ENCODE measurements at regions not wholly inside any gene's neighbourhood (a gene's known extent, or its start where the extent isn't known, plus 50 kb on each side); places are given as distances from the start of the nearest gene placed in this dataset.

DNA sequence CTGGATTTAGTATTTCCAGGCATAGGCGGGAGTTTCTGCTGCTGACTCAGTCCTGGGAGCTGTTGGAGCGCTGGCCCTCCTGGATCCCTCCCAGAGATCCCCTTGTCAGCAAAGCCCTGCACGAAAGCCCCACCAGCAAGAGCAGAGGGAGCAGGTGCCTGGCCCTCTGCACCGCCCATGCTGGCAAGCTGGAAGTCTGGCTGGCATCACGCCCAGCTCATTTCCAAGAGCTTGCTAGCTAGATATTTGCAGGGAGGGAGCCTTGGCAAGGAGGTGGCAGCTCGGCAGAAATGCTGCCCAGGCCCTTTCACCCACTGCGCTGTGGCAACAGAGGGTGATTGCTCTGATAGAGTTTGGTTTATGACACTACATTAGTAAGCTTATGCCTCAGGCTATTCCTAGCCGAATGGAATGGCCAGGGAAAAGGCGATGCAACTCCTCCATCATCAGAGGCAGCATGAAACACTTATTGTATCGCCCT, 193.9 kb downstream of the EMP1 start:
- Histone ChIP-seq H3K9me3 (replicated peaks) (no peaks in the 10 kb centered on the region), H3K4me1 (peaks cover 14% of the 10 kb centered on the region), H3K27ac (replicated peaks) (peak overlapping the region; percentile 40), H3K36me3 (no peaks in the 10 kb centered on the region), H3K27me3 (ENCODE audit: low read depth) (peaks cover 13% of the 10 kb centered on the region), H3K4me3 (no peak overlapping the region)
- intact Hi-C loops (cut with micrococcal nuclease): no loop called here
- DNase-seq: peak; percentile 83
- TF ChIP-seq, protein P1, sequence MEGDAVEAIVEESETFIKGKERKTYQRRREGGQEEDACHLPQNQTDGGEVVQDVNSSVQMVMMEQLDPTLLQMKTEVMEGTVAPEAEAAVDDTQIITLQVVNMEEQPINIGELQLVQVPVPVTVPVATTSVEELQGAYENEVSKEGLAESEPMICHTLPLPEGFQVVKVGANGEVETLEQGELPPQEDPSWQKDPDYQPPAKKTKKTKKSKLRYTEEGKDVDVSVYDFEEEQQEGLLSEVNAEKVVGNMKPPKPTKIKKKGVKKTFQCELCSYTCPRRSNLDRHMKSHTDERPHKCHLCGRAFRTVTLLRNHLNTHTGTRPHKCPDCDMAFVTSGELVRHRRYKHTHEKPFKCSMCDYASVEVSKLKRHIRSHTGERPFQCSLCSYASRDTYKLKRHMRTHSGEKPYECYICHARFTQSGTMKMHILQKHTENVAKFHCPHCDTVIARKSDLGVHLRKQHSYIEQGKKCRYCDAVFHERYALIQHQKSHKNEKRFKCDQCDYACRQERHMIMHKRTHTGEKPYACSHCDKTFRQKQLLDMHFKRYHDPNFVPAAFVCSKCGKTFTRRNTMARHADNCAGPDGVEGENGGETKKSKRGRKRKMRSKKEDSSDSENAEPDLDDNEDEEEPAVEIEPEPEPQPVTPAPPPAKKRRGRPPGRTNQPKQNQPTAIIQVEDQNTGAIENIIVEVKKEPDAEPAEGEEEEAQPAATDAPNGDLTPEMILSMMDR (IDR thresholded peaks at IDR 0.05; ENCODE audit: borderline replicate concordance): no peak

DNA sequence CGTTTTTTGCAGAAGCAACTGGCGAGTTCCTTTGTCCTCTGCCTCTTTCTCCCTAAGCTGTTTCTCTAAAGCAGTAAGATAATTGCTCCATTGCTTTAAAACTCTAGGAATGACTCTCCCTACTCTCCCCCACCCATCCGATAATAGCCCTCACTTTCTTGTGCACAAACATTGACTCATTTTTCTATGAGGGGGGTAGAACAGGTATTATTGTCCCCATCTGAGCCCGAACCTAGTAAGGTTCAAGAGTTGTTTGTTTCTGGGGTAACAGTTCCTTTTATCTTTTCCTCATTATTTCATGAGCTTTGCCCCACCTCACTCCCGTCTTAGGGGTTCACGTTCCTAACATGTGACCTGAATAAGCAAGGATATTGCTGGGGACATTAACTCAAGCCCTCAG, 190.6 kb downstream of the EMP1 start:
- H3K4me1 ChIP-seq: peaks cover 14% of the 10 kb centered on the region
- H3K27me3 ChIP-seq (ENCODE audit: low read depth): peaks cover 39% of the 10 kb centered on the region
- TF ChIP-seq, protein P1 (IDR thresholded peaks at IDR 0.05; ENCODE audit: borderline replicate concordance): no peak
- no peak for DNase-seq
- no peak overlapping the region for H3K4me3 ChIP-seq
- no peak overlapping the region for H3K27ac ChIP-seq (replicated peaks)
- H3K9me3 ChIP-seq (replicated peaks): no peaks in the 10 kb centered on the region
- H3K36me3 ChIP-seq: no peaks in the 10 kb centered on the region
- intact Hi-C loops (cut with micrococcal nuclease): no loop called here

DNA sequence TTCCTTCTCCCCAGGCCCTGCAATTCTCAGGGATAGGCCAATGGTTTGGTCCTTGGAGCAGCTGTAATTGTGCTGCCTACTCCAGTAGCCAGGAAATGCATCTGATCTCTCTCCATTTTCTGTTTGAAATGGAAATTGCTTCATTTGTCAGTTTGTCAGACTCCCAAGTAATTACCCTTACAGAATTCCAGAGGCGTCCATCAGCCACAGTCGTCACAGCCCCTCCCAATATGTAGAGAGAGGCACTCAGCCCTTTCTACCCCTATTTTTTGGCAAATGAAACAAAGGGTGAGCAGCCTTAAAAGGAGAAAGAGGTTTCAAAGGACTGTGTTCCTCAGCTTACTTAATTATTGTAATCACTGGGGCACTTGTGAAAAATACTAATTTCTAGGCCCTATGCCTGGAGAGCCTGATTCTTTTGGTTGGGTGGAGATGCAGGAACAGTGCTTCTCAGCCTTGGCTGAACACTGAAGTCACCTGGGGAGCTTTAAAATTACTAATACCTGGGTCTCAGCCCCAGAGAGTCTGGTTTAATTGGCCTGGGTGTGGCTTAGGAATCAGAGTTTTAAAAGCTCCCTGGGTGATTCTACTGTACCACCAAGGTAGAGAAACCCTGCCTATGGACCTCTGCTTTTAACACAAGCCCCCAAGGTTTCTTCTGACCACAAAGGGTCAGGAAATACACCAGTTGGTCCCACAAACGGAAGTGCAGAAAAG, 190.0 kb downstream of the EMP1 start:
- Histone ChIP-seq H3K9me3 (replicated peaks) (no peaks in the 10 kb centered on the region), H3K4me3 (no peak overlapping the region), H3K4me1 (peaks cover 14% of the 10 kb centered on the region), H3K27me3 (ENCODE audit: low read depth) (peaks cover 45% of the 10 kb centered on the region), H3K27ac (replicated peaks) (no peak overlapping the region), H3K36me3 (no peaks in the 10 kb centered on the region)
- DNase-seq: no peak
- intact Hi-C loops (cut with micrococcal nuclease): no loop called here
- TF ChIP-seq, protein P1 (IDR thresholded peaks at IDR 0.05; ENCODE audit: borderline replicate concordance): no peak

DNA sequence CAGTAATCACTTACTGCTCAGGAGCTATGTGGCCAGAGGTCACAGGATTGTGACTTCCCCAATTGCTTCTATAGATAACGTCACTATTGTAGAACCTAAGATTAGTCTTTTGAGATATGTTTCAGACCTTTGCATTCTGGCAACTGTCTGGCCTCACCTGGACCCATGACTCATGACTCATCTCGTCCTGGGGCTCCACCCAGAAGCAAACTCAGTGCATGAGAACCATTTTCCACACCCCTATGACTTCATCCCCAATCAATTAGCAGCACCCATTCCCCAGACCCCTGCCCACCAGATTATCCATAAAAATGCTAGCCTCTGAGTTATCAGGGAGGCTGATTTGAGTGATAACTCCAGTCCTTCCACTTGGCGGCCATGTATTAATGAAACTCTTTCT, 186.9 kb downstream of the EMP1 start:
- H3K4me1 ChIP-seq: no peaks in the 10 kb centered on the region
- no peak for DNase-seq
- no peak overlapping the region for H3K4me3 ChIP-seq

DNA sequence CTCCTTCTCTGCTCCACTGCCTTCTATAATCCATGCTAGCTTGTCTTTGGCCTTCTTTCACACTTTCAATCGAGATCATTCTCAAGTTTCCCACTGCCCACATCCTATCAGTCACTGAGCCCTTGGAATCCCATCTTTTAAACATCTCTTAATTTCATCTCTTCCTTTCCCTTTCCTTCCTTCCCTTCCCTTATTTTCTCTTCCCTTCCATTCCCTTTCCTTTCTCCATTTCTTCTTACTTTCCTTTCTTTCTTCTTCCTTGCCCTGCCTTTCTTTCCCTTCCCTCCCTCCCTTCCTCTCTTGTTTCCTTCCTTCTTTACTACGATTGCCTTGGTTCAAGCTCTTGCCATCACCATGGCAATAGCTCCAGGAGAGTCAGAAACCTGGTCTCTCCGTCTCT, 183.8 kb downstream of the EMP1 start:
- no peak for DNase-seq
- intact Hi-C loops (cut with micrococcal nuclease): no loop called here
- Histone ChIP-seq H3K4me3 (no peak overlapping the region), H3K27ac (replicated peaks) (no peak overlapping the region), H3K36me3 (no peaks in the 10 kb centered on the region), H3K9me3 (replicated peaks) (peaks cover 11% of the 10 kb centered on the region), H3K4me1 (peaks cover under 1% of the 10 kb centered on the region), H3K27me3 (ENCODE audit: low read depth) (peaks cover 48% of the 10 kb centered on the region)
- TF ChIP-seq, protein P1 (IDR thresholded peaks at IDR 0.05; ENCODE audit: borderline replicate concordance): no peak

More for the DNA sequence above, 186.9 kb downstream of the EMP1 start:
- no peaks in the 10 kb centered on the region for H3K9me3 ChIP-seq (replicated peaks)
- no peak overlapping the region for H3K27ac ChIP-seq (replicated peaks)
- H3K36me3 ChIP-seq: no peaks in the 10 kb centered on the region
- intact Hi-C loops (cut with micrococcal nuclease): no loop called here
- TF ChIP-seq, protein P1 (IDR thresholded peaks at IDR 0.05; ENCODE audit: borderline replicate concordance): no peak
- peaks cover 56% of the 10 kb centered on the region for H3K27me3 ChIP-seq (ENCODE audit: low read depth)
